C1 segment of cervical spinal cord (tissue), 14 donors: ENCODE measurements at regions not wholly inside any gene's neighbourhood (a gene's known extent, or its start where the extent isn't known, plus 50 kb on each side); places are given as distances from the start of the nearest gene placed in this dataset.

Source experiments
- DNase-seq, 14 donors: peaks; one replicate each; lab custom pipeline; 2025; lab: John Stamatoyannopoulos, UW

DNA sequence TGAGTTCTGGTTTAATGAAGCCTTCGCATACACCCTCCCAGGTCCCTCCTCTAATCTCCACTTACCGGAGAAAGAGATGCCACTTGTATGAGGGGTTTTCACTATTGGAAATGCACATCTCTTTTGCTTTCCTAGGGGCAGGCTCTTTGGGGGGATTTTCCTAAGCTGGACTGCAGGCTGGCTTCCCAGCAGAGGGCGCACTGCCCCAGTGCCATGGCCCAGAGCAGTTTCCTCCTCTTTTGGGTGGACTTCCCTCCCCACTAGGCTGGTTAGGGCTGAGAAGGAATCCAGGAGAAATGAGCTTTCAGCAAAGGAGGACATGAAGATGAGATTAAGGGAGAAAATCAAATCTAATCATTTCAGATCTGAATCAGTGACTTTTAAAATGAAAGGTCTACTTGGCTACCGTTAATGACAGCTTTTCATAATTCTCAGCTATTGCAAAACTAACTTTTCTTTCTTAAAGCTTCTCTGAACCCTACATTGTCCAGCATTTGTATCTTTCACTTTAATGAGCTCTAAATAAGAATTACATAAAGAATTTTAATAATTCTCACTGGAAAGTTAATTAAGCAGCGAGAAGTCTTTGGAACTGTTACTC, 784.1 kb upstream of the FANCL start:
- DNase-seq, result peak in 2 of 14 donors; percentile 7 to 14

- DNase-seq, result no peak
These were observed 780.7 kb upstream of the FANCL start for GRCh38 chr2:59021786-59022185.

DNA sequence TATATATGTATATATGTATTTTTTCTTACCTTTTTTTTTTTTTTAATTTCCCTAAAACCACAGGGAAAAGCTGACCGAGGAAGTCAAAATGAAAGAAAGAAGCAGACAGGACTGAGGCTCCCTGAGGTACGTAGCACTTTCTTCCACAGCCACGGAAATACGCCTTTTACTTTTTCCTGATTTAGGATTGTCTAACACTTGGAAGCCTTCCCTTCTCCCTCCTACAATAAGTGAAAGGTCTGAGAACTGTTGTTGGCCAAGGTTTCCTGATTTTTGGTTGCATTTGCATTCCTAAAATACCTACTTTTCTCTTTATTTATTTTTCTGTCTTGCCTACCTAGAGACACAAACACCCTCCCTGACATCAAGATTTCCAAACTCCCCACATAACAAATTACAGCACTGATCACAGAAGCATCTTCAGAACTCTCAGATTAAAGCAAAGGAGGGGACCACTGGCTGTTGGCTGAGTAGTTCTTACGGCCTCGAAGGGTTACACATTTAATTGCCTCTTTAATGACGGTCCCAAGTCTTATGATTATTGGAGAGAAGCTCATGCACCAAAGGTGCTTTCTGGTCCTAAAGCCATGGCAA, 778.5 kb upstream of the FANCL start:
- DNase-seq, result no peak

- DNase-seq, result no peak
These were observed 777.6 kb upstream of the FANCL start for GRCh38 chr2:59018737-59019136.

DNA sequence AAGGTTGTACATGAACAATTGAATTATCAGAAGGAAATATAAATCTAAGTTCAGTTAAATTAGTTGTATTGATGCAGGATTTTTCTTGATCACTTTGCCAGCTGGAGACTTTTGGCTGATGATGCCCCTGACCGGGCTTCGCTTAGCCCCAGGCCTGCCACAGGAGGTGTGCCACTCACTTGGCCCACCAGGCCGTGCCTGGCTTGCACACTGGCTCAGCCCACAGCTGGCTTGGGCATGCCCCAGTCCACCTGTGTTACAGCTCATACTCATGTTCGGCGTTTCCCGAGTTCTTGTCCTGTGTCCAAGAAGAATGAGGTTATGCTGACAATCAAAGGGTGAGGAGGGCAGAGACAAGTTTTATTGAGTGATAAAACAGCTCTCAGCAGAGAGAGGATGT, 773.9 kb upstream of the FANCL start:
- DNase-seq, result no peak

GRCh38 chr2:59012971-59013370, 771.8 kb upstream of the FANCL start:
- no peak for DNase-seq

GRCh38 chr2:59012234-59012633, 771.1 kb upstream of the FANCL start:
- no peak for DNase-seq

DNA sequence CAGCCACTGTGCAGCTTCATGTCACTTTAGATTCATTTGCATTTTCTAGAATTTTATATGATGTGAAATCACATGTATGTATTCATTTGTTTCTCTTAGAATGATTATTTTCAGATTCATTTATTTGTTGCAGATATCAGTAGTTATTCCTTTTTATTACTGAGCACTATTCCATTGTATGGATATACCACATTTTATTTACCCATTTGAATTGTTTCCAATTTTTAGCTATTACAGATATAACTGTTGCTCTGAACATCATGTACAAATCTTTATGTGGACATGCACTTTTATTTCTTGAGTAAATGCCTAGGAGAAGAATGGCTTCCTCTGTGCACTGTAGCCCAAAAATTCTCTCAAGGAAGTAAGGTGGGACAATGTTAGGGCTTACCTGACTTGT, 767.8 kb upstream of the FANCL start:
- DNase-seq, result no peak

DNA sequence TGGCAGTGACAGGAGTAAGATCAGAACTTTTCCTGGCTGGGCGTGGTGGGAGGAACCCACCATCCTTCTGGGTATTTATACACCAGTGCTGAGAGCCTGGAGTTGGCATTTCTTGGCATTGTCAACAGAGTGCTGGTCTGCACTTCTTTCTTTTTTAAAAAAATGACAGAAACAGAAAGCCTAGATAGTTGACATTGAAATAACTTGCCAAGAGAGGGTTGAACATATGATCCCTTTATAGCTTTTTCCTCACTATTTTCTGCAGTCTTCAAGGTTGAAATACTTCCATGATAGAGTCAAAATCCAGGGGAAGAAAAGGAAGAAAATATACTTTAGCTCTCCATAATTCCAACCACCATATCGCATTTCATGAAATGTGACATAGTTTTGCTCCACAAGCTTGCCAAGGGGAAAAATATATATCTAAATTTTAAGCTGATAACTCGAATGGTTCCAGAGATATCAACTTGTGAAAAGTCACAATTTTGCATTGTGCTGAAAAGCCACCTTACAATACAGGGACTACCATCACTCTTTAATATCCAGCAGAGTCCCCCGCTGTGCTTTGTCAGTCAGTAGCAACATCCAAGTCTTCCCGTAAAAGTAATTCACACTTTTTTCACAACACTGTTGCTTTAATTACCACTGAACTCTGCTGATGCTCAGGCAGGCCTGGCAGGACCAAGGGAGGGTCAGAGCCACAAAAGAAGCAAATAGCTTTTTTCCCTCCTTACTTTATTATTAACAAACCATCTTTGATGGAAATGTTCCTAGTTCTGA, 764.9 kb upstream of the FANCL start:
- no peak for DNase-seq

- DNase-seq, result no peak
These were observed 763.5 kb upstream of the FANCL start for GRCh38 chr2:59004621-59005020.

- no peak for DNase-seq
These were observed 759.7 kb upstream of the FANCL start for GRCh38 chr2:59000796-59001195.

- no peak for DNase-seq
These were observed 751.1 kb upstream of the FANCL start for GRCh38 chr2:58992062-58992706.

- DNase-seq, result no peak
These were observed 750.2 kb upstream of the FANCL start for GRCh38 chr2:58991357-58991756.

GRCh38 chr2:58985541-58985940, 744.4 kb upstream of the FANCL start:
- DNase-seq, result no peak

- DNase-seq, result no peak
These were observed 743.6 kb upstream of the FANCL start for GRCh38 chr2:58984731-58985130.

- no peak for DNase-seq
These were observed 742.0 kb upstream of the FANCL start for GRCh38 chr2:58983111-58983510.

- no peak for DNase-seq
These were observed 740.1 kb upstream of the FANCL start for GRCh38 chr2:58981237-58981636.

GRCh38 chr2:58976375-58977071, 735.4 kb upstream of the FANCL start:
- DNase-seq, result no peak

GRCh38 chr2:58974881-58975280, 733.8 kb upstream of the FANCL start:
- DNase-seq, result no peak

DNA sequence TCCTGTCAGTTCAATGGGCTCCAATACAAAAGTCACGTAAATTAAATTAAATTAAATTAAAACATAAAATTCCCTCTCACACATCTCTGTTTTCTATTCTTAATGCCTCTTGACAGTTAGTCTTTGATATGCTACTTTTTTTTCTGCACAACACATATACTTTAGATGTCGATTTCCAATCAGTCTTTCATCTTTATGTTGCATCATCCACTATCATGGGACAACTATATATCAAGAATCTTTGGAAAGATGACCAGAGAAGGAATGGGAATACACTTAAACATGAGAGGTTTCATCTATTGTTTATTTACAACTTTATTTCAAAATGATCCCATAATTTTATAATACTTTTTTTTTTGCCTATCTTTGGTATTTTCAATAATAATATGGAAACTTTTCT, 733.3 kb upstream of the FANCL start:
- no peak for DNase-seq

- no peak for DNase-seq
These were observed 732.7 kb upstream of the FANCL start for GRCh38 chr2:58973811-58974281.

DNA sequence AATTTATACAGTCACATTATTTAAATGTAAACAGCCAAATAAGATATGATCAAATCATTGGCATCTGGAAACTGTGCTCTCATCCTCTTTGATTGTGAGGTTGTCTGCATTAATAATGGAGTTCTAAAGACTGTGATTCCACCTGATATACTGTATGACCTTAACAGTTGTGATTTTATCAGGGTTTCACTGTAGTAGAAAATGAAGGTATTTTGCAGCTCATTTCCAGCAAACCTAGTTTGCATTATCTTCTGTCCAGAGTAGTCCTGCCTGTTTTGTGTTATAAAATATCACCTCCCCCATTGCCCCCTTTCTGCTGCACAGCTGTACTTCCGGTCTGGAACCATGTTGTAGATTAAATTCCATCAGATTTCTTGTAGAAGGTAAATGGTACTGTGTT, 731.6 kb upstream of the FANCL start:
- no peak for DNase-seq
